OCI-LY7 (cell line): ENCODE measurements at regions not wholly inside any gene's neighbourhood (a gene's known extent, or its start where the extent isn't known, plus 50 kb on each side); places are given as distances from the start of the nearest gene placed in this dataset.

Experiments
- BruUV-seq: library from RNA; stranded (reverse); fragments of 400-500 nt; replicated peaks from 2 replicates; lab custom pipeline; 2021; lab: Mats Ljungman, UMichigan
- CTCF ChIA-PET: fragments of 300-600 bp; sonication (Branson Sonifier 250); formaldehyde crosslinking; loops from one replicate; lab custom pipeline; 2022; ENCODE audit warnings: antibody characterized with exemption; ENCODE audit not compliant: unreplicated experiment; lab: Charles Lee
- POLR2A ChIA-PET: fragments of 300-600 bp; sonication (Branson Sonifier 250); formaldehyde crosslinking; loops from one replicate; lab custom pipeline; 2022; ENCODE audit warnings: antibody characterized with exemption; lab: Charles Lee
- DNase-seq: peaks from one replicate; pipeline ENCODE4 v3.0.0-alpha.2; 2015; ENCODE audit warnings: low spot score
- H2AFZ ChIP-seq: fragments of 200-600 bp; sonication (generic), shearing (Covaris generic); 2 replicates; pipeline ENCODE4 v1.6.1; 2014; ENCODE audit warnings: mild to moderate bottlenecking, antibody characterized with exemption, low read length, moderate library complexity
- H3K27ac ChIP-seq: fragments of 200-600 bp; sonication (generic); 2 replicates; pipeline ENCODE4 v1.5.1; 2014; ENCODE audit warnings: mixed run types, low read depth, mild to moderate bottlenecking, moderate library complexity, low read length, inconsistent platforms; ENCODE audit not compliant: poor library complexity, severe bottlenecking
- H3K36me3 ChIP-seq: fragments of 200-600 bp; sonication (generic); 2 replicates; pipeline ENCODE4 v1.6.1; 2014; ENCODE audit warnings: mild to moderate bottlenecking, antibody characterized with exemption, low read length, moderate library complexity, mixed read lengths; ENCODE audit not compliant: insufficient read depth
- H3K4me1 ChIP-seq: fragments of 200-600 bp; sonication (generic); 2 replicates; pipeline ENCODE4 v1.5.1; 2014; ENCODE audit warnings: mild to moderate bottlenecking, low read length; ENCODE audit not compliant: insufficient read depth, poor library complexity, severe bottlenecking
- H3K4me2 ChIP-seq: fragments of 200-600 bp; sonication (generic); 2 replicates; pipeline ENCODE4 v1.6.1; 2014; ENCODE audit warnings: mild to moderate bottlenecking, low read length
- H3K4me3 ChIP-seq: fragments of 200-600 bp; sonication (generic); 2 replicates; pipeline ENCODE4 v1.5.1; 2014; ENCODE audit warnings: mild to moderate bottlenecking, low read depth, low read length; ENCODE audit not compliant: poor library complexity, severe bottlenecking
- H3K79me2 ChIP-seq: fragments of 200-600 bp; sonication (generic); 2 replicates; pipeline ENCODE4 v1.6.1; 2016; ENCODE audit warnings: low read depth, mild to moderate bottlenecking, low read length, moderate library complexity, mixed read lengths; ENCODE audit not compliant: insufficient read depth
- H3K9me2 ChIP-seq: fragments of 200-600 bp; sonication (generic); 2 replicates; pipeline ENCODE4 v1.6.1; 2016; ENCODE audit warnings: mild to moderate bottlenecking, low read length, mixed read lengths; ENCODE audit not compliant: insufficient read depth
- H3K9me3 ChIP-seq: fragments of 200-600 bp; sonication (generic); 2 replicates; pipeline ENCODE4 v1.6.1; 2014; ENCODE audit warnings: mild to moderate bottlenecking, mixed run types, low read length, mixed read lengths
- H4K20me1 ChIP-seq: fragments of 200-600 bp; sonication (generic); 2 replicates; pipeline ENCODE4 v1.6.1; 2014; ENCODE audit warnings: mild to moderate bottlenecking, antibody characterized with exemption, low read length, moderate library complexity, mixed read lengths; ENCODE audit not compliant: insufficient read depth
- EZH2phosphoT487 ChIP-seq: fragments of 200-600 bp; sonication (generic); IDR thresholded peaks from 2 replicates; pipeline ENCODE4 v1.6.1; 2018; ENCODE audit warnings: low read depth, borderline replicate concordance, mild to moderate bottlenecking, mixed run types, antibody characterized with exemption, low read length, moderate library complexity, mixed read lengths
- intact Hi-C: fragments of 100-400 bp; cut with micrococcal nuclease; formaldehyde crosslinking; loops from one replicate; pipeline ENCODE4 v1.10.0; 2022; ENCODE audit not compliant: unreplicated experiment
- TF ChIP-seq, protein P1 (sequence below): fragments of 200-600 bp; sonication (generic); conservative IDR thresholded peaks from 2 replicates; pipeline ENCODE4 v1.5.1; 2014; ENCODE audit warnings: mild to moderate bottlenecking, antibody characterized with exemption, low read length, moderate library complexity, mixed read lengths

DNA sequence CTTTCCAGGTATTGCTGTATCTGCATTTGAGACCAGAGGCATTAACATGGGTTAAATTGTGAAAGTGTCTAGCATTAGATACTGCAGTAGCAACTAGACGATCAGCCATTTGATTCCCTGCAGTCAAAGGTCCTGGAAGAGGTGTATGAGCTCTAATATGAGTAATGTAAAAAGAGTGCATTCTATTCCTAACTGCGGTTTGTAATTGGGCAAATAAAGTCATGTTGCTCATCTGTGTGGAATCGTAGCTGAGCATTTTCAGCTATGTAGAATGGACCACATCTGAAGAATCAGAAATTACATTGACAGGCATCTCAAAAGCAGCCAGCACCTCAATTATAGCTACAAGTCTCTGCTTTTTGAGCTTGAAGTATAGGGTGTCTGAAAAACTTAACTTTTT is 157.6 kb downstream of the ZNF518B start:
- intact Hi-C loops = no loop called here
- no TSS peak for BruUV-seq
- Histone ChIP-seq H3K79me2 (no peaks in the 10 kb centered on the region), H2AFZ (no peak overlapping the region), H3K4me1 (no peaks in the 10 kb centered on the region), H4K20me1 (no peaks in the 10 kb centered on the region), H3K27ac (no peak overlapping the region), H3K36me3 (no peaks in the 10 kb centered on the region), H3K9me3 (no peaks in the 10 kb centered on the region), H3K4me3 (no peak overlapping the region), H3K9me2 (no peaks in the 10 kb centered on the region), H3K4me2 (no peak overlapping the region)
- DNase-seq = no peak
- POLR2A ChIA-PET = interaction anchor here (1.6 kb wide), 1 partner anchor 14 kb away, joined by 4 read pairs; no protein-coding TSS in a partner anchor
- CTCF ChIA-PET = no interaction called here
- no peak for TF ChIP-seq EZH2phosphoT487
- TF ChIP-seq, protein P1, sequence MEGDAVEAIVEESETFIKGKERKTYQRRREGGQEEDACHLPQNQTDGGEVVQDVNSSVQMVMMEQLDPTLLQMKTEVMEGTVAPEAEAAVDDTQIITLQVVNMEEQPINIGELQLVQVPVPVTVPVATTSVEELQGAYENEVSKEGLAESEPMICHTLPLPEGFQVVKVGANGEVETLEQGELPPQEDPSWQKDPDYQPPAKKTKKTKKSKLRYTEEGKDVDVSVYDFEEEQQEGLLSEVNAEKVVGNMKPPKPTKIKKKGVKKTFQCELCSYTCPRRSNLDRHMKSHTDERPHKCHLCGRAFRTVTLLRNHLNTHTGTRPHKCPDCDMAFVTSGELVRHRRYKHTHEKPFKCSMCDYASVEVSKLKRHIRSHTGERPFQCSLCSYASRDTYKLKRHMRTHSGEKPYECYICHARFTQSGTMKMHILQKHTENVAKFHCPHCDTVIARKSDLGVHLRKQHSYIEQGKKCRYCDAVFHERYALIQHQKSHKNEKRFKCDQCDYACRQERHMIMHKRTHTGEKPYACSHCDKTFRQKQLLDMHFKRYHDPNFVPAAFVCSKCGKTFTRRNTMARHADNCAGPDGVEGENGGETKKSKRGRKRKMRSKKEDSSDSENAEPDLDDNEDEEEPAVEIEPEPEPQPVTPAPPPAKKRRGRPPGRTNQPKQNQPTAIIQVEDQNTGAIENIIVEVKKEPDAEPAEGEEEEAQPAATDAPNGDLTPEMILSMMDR = no peak

DNA sequence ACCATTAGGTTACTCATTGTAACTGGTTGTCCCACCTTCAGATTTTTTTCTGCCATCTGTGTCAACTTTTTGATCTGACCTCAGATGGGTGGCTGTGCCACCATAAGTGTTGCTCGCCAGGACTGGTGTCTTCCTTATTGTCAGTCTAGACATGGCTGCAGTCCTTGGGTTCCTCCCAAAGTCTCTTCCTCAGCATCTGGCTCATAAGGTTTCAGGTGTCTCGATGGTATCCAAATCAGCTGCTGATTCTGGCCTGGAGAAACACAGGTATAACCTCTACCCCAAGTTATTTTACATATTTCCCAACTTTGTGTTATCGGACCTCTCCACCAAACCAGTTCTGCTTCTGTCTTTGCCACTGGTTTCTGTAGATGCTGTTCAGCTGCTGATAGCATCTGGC is 158.5 kb downstream of the ZNF518B start:
- POLR2A ChIA-PET = no interaction called here
- H4K20me1 ChIP-seq = no peaks in the 10 kb centered on the region
- no peak overlapping the region for H3K4me3 ChIP-seq
- H3K9me3 ChIP-seq = no peaks in the 10 kb centered on the region
- H3K4me2 ChIP-seq = no peak overlapping the region
- no peaks in the 10 kb centered on the region for H3K9me2 ChIP-seq
- no peaks in the 10 kb centered on the region for H3K36me3 ChIP-seq
- TF ChIP-seq, protein P1 = no peak
- no peak for TF ChIP-seq EZH2phosphoT487
- no peak for DNase-seq
- no TSS peak for BruUV-seq
- no peak overlapping the region for H3K27ac ChIP-seq
- CTCF ChIA-PET = no interaction called here
- no peaks in the 10 kb centered on the region for H3K4me1 ChIP-seq
- intact Hi-C loops = no loop called here
- no peak overlapping the region for H2AFZ ChIP-seq
- no peaks in the 10 kb centered on the region for H3K79me2 ChIP-seq

DNA sequence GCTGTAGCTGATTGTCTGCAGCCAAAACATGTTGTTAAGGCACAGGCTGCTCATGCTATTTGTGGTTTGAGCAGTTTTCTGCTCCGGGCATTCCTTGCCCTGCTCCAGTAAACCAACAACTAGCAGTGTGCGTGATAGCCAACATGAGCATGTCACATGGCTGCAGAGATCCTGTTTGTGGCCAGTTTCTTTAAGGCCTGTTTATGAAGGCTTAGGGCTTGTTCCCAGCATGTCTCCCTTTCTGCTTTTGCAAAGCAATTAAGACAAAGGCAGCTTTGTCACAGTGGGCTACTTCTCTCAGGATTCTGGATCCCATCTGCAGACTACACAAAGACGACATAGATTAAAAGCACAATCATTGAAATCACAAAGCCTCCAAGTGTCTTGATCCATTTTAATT is 160.5 kb downstream of the ZNF518B start:
- no peaks in the 10 kb centered on the region for H4K20me1 ChIP-seq
- TF ChIP-seq, protein P1 = no peak
- no peak for TF ChIP-seq EZH2phosphoT487
- POLR2A ChIA-PET = no interaction called here
- DNase-seq = no peak
- H3K4me1 ChIP-seq = no peaks in the 10 kb centered on the region
- CTCF ChIA-PET = no interaction called here
- no peaks in the 10 kb centered on the region for H3K36me3 ChIP-seq
- no peak overlapping the region for H2AFZ ChIP-seq
- no peak overlapping the region for H3K27ac ChIP-seq
- no peak overlapping the region for H3K4me2 ChIP-seq
- H3K9me3 ChIP-seq = no peaks in the 10 kb centered on the region
- no TSS peak for BruUV-seq
- intact Hi-C loops = no loop called here
- no peaks in the 10 kb centered on the region for H3K79me2 ChIP-seq
- no peak overlapping the region for H3K4me3 ChIP-seq
- no peaks in the 10 kb centered on the region for H3K9me2 ChIP-seq
